MM.1S (cell line): ENCODE measurements at regions not wholly inside any gene's neighbourhood (a gene's known extent, or its start where the extent isn't known, plus 50 kb on each side); places are given as distances from the start of the nearest gene placed in this dataset.

Experiments used
- DNase-seq: peaks from one replicate; pipeline ENCODE4 v3.0.0-alpha.2; 2015
- H2AFZ ChIP-seq: fragments of 300-600 bp; sonication (generic); 2 replicates; pipeline ENCODE4 v1.6.0; 2016; ENCODE audit warnings: antibody characterized with exemption, low read length
- H3F3A ChIP-seq: fragments of 300-600 bp; sonication (generic); 2 replicates; pipeline ENCODE4 v1.6.1; 2016; ENCODE audit warnings: mild to moderate bottlenecking, antibody characterized with exemption, low read length, moderate library complexity, mixed read lengths; ENCODE audit not compliant: insufficient read depth
- H3K27ac ChIP-seq: fragments of 300-600 bp; sonication (generic); 2 replicates; pipeline ENCODE4 v1.5.1; 2016; ENCODE audit warnings: mild to moderate bottlenecking, low read length
- H3K27me3 ChIP-seq: fragments of 300-600 bp; sonication (generic); replicated peaks from 2 replicates; pipeline ENCODE4 v1.6.0; 2016; ENCODE audit warnings: low read length; ENCODE audit not compliant: insufficient read depth
- H3K36me3 ChIP-seq: fragments of 300-600 bp; sonication (generic); replicated peaks from 2 replicates; pipeline ENCODE4 v1.6.1; 2016; ENCODE audit warnings: mild to moderate bottlenecking, low read length, mixed read lengths; ENCODE audit not compliant: insufficient read depth
- H3K4me1 ChIP-seq: fragments of 300-600 bp; sonication (generic); 2 replicates; pipeline ENCODE4 v1.6.1; 2016; ENCODE audit warnings: low read length, mixed read lengths
- H3K4me2 ChIP-seq: fragments of 300-600 bp; sonication (generic); 2 replicates; pipeline ENCODE4 v1.6.0; 2016; ENCODE audit warnings: low read depth, low read length
- H3K4me3 ChIP-seq: fragments of 300-600 bp; sonication (generic); 2 replicates; pipeline ENCODE4 v1.5.1; 2016; ENCODE audit warnings: low read length, mixed read lengths
- H3K79me2 ChIP-seq: fragments of 300-600 bp; sonication (generic); 2 replicates; pipeline ENCODE4 v1.6.1; 2016; ENCODE audit warnings: mixed run types, low read length, mixed read lengths
- H3K9ac ChIP-seq: fragments of 300-600 bp; sonication (generic); 2 replicates; pipeline ENCODE4 v1.6.1; 2016; ENCODE audit warnings: low read length, mixed read lengths
- H3K9me2 ChIP-seq: fragments of 300-600 bp; sonication (generic); replicated peaks from 2 replicates; pipeline ENCODE4 v1.6.1; 2016; ENCODE audit warnings: mild to moderate bottlenecking, low read length, mixed read lengths; ENCODE audit not compliant: insufficient read depth
- H3K9me3 ChIP-seq: fragments of 300-600 bp; sonication (generic); replicated peaks from 2 replicates; pipeline ENCODE4 v1.6.1; 2016; ENCODE audit warnings: mild to moderate bottlenecking, low read length, mixed read lengths; ENCODE audit not compliant: insufficient read depth
- H4K20me1 ChIP-seq: fragments of 300-600 bp; sonication (generic); 2 replicates; pipeline ENCODE4 v1.6.1; 2016; ENCODE audit warnings: mild to moderate bottlenecking, low read length, moderate library complexity, mixed read lengths; ENCODE audit not compliant: insufficient read depth
- EZH2 ChIP-seq: fragments of 300-600 bp; sonication (generic); optimal IDR thresholded peaks from 2 replicates; pipeline ENCODE3; 2017; ENCODE audit warnings: low read depth, mild to moderate bottlenecking, antibody characterized with exemption, low read length, mixed read lengths
- EZH2phosphoT487 ChIP-seq: fragments of 300-600 bp; sonication (generic); IDR thresholded peaks from 2 replicates; pipeline ENCODE4 v1.6.1; 2018; ENCODE audit warnings: antibody characterized with exemption, low read length
- TF ChIP-seq, protein P1 (sequence below): fragments of 300-600 bp; sonication (generic); IDR thresholded peaks from 2 replicates; pipeline ENCODE4 v1.5.1; 2016; ENCODE audit warnings: antibody characterized with exemption, low read length, mixed read lengths

DNA sequence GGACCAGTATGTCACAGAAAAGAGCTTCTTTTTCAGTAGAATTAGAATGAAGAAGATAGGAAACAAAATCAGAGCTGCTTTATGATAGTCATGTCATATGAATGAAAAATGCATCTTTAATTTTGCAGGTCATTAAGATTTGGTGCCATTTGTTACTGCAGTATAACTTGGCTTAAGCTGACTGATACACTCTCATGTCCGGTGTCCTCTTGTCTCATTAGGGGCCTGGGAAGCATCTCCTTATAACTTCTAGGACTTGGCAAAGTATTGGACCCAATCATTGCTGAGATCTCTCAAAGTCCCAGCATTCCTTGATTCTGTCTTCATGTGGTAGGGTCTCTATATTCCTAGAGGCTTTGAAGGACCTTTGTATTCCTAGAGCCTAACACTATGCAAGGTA is 559.4 kb downstream of the TOX3 start:
- Histone ChIP-seq H3K4me1 (no peaks in the 10 kb centered on the region), H3K27ac (no peak overlapping the region), H3F3A (no peaks in the 10 kb centered on the region), H3K79me2 (no peaks in the 10 kb centered on the region), H4K20me1 (no peaks in the 10 kb centered on the region), H3K4me3 (no peak overlapping the region), H2AFZ (no peak overlapping the region), H3K4me2 (no peak overlapping the region), H3K36me3 (no peaks in the 10 kb centered on the region), H3K9me3 (no peaks in the 10 kb centered on the region), H3K9me2 (no peaks in the 10 kb centered on the region), H3K9ac (no peak overlapping the region), H3K27me3 (no peaks in the 10 kb centered on the region)
- no peak for TF ChIP-seq EZH2
- no peak for TF ChIP-seq EZH2phosphoT487
- TF ChIP-seq, protein P1, sequence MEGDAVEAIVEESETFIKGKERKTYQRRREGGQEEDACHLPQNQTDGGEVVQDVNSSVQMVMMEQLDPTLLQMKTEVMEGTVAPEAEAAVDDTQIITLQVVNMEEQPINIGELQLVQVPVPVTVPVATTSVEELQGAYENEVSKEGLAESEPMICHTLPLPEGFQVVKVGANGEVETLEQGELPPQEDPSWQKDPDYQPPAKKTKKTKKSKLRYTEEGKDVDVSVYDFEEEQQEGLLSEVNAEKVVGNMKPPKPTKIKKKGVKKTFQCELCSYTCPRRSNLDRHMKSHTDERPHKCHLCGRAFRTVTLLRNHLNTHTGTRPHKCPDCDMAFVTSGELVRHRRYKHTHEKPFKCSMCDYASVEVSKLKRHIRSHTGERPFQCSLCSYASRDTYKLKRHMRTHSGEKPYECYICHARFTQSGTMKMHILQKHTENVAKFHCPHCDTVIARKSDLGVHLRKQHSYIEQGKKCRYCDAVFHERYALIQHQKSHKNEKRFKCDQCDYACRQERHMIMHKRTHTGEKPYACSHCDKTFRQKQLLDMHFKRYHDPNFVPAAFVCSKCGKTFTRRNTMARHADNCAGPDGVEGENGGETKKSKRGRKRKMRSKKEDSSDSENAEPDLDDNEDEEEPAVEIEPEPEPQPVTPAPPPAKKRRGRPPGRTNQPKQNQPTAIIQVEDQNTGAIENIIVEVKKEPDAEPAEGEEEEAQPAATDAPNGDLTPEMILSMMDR: no peak
- DNase-seq: no peak

DNA sequence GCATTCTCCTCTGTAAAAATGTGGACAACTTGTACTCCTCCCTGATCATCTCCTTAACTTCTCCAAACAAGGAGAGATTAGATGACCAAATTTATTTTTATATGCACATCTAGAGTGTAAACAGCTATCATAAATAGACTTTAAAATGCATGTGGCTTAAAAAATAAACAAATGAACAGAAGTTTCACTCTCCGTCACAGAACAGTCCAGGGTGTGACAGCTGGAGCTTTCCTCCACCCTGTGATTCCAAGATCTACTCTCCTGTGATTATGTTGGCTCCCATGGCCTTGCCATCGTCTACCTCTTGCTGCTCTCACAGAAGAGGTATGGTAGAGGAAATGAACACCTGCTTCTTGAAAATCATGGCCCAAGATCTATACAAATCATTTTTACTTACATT is 560.2 kb downstream of the TOX3 start:
- H3K4me1 ChIP-seq: no peaks in the 10 kb centered on the region
- H3K9me2 ChIP-seq: no peaks in the 10 kb centered on the region
- no peak for DNase-seq
- no peaks in the 10 kb centered on the region for H3F3A ChIP-seq
- H3K27ac ChIP-seq: no peak overlapping the region
- no peaks in the 10 kb centered on the region for H3K36me3 ChIP-seq
- H3K4me2 ChIP-seq: no peak overlapping the region
- no peaks in the 10 kb centered on the region for H3K27me3 ChIP-seq
- TF ChIP-seq EZH2 (no peak), EZH2phosphoT487 (no peak)
- TF ChIP-seq, protein P1: no peak
- H3K79me2 ChIP-seq: no peaks in the 10 kb centered on the region
- no peaks in the 10 kb centered on the region for H3K9me3 ChIP-seq
- no peak overlapping the region for H3K9ac ChIP-seq
- H3K4me3 ChIP-seq: no peak overlapping the region
- no peak overlapping the region for H2AFZ ChIP-seq
- no peaks in the 10 kb centered on the region for H4K20me1 ChIP-seq

DNA sequence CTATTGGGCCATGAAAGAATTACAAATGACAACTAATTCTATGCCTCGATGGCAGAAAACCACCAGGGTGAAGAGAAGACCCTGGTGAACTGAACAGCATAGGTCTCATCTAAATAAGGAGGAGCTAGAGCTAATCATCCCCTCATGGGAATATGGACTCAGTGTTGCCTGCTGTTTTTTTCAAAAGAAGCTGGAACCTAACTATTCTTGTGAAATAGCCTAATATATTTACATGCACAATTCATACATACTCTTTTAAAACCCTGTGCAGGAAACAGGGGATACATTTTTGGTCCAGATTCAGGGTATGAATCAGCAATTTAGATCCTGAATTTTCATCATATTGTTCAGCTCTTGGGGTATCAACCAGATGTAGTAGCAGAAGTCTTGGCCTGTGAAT is 560.6 kb downstream of the TOX3 start:
- no peaks in the 10 kb centered on the region for H3K9me3 ChIP-seq
- H2AFZ ChIP-seq: no peak overlapping the region
- H3K27me3 ChIP-seq: no peaks in the 10 kb centered on the region
- H3K79me2 ChIP-seq: no peaks in the 10 kb centered on the region
- H3K9ac ChIP-seq: no peak overlapping the region
- H3F3A ChIP-seq: no peaks in the 10 kb centered on the region
- no peaks in the 10 kb centered on the region for H4K20me1 ChIP-seq
- no peaks in the 10 kb centered on the region for H3K9me2 ChIP-seq
- H3K36me3 ChIP-seq: no peaks in the 10 kb centered on the region
- no peak overlapping the region for H3K4me3 ChIP-seq
- DNase-seq: no peak
- TF ChIP-seq, protein P1: no peak
- TF ChIP-seq EZH2phosphoT487 (no peak), EZH2 (no peak)
- H3K4me2 ChIP-seq: no peak overlapping the region
- H3K4me1 ChIP-seq: no peaks in the 10 kb centered on the region
- H3K27ac ChIP-seq: no peak overlapping the region

DNA sequence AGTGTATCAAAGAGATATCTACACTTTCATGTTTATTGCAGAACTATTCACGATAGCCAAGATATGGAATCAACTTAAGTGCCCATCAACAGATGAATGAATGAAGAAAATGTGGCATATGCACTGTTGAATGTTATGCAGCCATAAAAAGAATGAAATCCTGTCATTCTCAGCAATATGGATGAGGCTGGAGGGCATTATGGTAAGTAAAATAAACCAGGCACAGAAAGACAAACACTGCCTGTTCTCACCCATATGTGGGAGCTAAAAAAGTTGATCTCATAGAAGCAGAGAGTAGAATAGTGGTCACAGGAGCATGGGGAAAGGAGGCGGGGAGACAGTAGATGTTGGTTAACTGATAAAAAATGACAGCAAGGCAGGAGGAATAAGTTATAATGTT is 561.8 kb downstream of the TOX3 start:
- H3K4me2 ChIP-seq: no peak overlapping the region
- no peak for TF ChIP-seq EZH2phosphoT487
- TF ChIP-seq, protein P1: no peak
- TF ChIP-seq EZH2: no peak
- no peak overlapping the region for H3K4me3 ChIP-seq
- H3K79me2 ChIP-seq: no peaks in the 10 kb centered on the region
- H3K9ac ChIP-seq: no peak overlapping the region
- H2AFZ ChIP-seq: no peak overlapping the region
- no peaks in the 10 kb centered on the region for H3K27me3 ChIP-seq
- H3K9me2 ChIP-seq: no peaks in the 10 kb centered on the region
- H3F3A ChIP-seq: no peaks in the 10 kb centered on the region
- H3K4me1 ChIP-seq: no peaks in the 10 kb centered on the region
- H4K20me1 ChIP-seq: no peaks in the 10 kb centered on the region
- no peaks in the 10 kb centered on the region for H3K9me3 ChIP-seq
- no peak for DNase-seq
- no peak overlapping the region for H3K27ac ChIP-seq
- H3K36me3 ChIP-seq: no peaks in the 10 kb centered on the region
